ENCODE measurements at regions not wholly inside any gene's neighbourhood (a gene's known extent, or its start where the extent isn't known, plus 50 kb on each side); places are given as distances from the start of the nearest gene placed in this dataset.

DNA sequence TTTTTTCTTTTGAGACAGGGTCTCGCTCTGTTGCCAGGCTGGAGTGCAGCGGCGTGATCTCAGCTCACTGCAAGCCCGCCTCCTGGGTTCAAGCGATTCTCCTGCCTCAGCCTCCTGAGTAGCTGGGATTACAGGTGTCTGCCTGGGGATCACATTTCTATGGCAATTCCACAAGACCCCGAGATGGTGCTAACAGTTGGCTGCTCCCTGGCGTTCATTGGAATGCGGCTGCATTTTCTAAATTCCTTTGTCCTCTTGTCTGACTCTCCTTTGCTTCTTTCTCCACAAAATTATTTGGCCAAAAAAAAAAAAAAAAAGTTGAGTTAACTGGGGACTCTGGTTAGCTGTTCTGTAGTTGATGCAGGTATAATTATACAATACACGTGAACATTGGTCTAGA is 176.4 kb downstream of the ETS2 start:
- peak; percentile 93 for DNase-seq
- Histone ChIP-seq H3K79me2 (ENCODE audit: control insufficient read depth, insufficient read depth, low read length) (no peaks in the 10 kb centered on the region), H3K27ac (ENCODE audit: low read depth, low read length) (no peak overlapping the region), H3K9ac (ENCODE audit: low read length) (no peak overlapping the region), H2AK5ac (ENCODE audit: low read length) (no peak overlapping the region), H3K79me1 (ENCODE audit: low read length) (no peaks in the 10 kb centered on the region), H3K36me3 (ENCODE audit: control insufficient read depth, insufficient read depth, low read length) (no peaks in the 10 kb centered on the region), H3K23ac (ENCODE audit: low read length) (no peak overlapping the region), H2BK15ac (replicated peaks; ENCODE audit: low read depth) (no peak overlapping the region), H3K56ac (ENCODE audit: low read length) (no peak overlapping the region), H4K5ac (ENCODE audit: low read length) (no peak overlapping the region), H3K4me1 (ENCODE audit: control insufficient read depth, low read depth, low read length) (peaks cover 11% of the 10 kb centered on the region), H3K4me2 (ENCODE audit: low read length) (no peak overlapping the region), H3K18ac (ENCODE audit: low read length) (no peak overlapping the region), H4K8ac (ENCODE audit: low read depth, low read length) (no peak overlapping the region), H2BK5ac (ENCODE audit: low read length) (no peak overlapping the region), H3K4ac (ENCODE audit: low read depth, low read length) (no peak overlapping the region), H2BK120ac (ENCODE audit: low read depth, low read length) (no peak overlapping the region), H3K4me3 (ENCODE audit: low read length) (no peak overlapping the region), H3K27me3 (ENCODE audit: insufficient read depth, low read length, poor library complexity) (no peaks in the 10 kb centered on the region)
- WGBS (ENCODE audit: extremely low coverage, insufficient coverage, low lambda C conversion rate), result no CpG with 5 or more reads among the region's 9 CpGs

DNA sequence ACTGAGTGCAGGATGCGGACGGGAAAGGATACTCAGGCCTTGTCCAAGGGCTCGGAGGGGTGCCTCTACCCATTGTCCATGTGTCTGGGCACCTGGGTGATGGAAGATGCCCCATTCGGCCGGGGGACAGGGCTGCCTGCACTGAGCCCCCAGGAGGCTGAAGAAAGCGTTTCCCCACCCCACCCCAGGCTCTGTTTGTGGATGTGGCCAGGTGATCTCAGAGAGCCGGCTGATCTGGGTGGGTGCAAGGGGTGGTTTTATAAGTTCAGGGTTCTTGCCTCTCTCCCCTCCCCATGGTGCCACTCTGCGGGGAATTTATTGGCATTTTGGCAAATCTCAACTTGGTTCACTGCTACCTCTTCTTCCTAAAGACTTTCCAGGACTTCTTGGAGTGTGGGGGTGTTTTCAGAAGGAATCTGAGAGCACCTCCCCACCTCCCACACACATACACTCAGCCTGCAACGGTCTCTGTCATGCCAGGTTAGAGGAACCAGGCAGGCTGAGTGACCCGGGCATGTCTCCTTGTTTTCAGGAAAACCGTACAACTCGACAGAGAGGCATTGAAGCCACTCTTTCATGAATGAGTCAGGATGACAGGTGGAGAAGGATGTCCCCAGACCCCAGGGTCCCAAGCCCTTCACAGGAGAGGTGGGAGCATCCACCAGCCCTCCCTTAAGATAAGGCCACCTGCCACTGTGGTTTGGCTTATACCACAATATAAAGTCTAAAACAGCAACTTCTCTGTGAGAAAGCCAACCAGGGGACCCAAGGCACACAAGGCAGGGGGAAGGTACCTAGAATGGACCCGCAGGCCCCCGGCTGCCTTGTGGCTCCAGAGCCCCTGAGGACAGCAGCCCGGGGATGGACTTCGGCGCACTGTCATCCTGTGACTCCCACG is 174.9 kb downstream of the ETS2 start:
- Histone ChIP-seq H4K8ac (ENCODE audit: low read depth, low read length) (no peak overlapping the region), H2BK120ac (ENCODE audit: low read depth, low read length) (peak overlapping the region; percentile 6), H3K4me3 (ENCODE audit: low read length) (no peak overlapping the region), H3K27me3 (ENCODE audit: insufficient read depth, low read length, poor library complexity) (no peaks in the 10 kb centered on the region), H4K5ac (ENCODE audit: low read length) (no peak overlapping the region), H3K27ac (ENCODE audit: low read depth, low read length) (no peak overlapping the region), H2BK15ac (replicated peaks; ENCODE audit: low read depth) (no peak overlapping the region), H3K4ac (ENCODE audit: low read depth, low read length) (peak overlapping the region; percentile 49), H3K4me1 (ENCODE audit: control insufficient read depth, low read depth, low read length) (peaks cover 11% of the 10 kb centered on the region), H3K79me1 (ENCODE audit: low read length) (no peaks in the 10 kb centered on the region), H3K9ac (ENCODE audit: low read length) (no peak overlapping the region), H3K56ac (ENCODE audit: low read length) (peak overlapping the region; percentile 30), H3K23ac (ENCODE audit: low read length) (no peak overlapping the region), H3K4me2 (ENCODE audit: low read length) (no peak overlapping the region), H2AK5ac (ENCODE audit: low read length) (peak overlapping the region; percentile 92), H3K79me2 (ENCODE audit: control insufficient read depth, insufficient read depth, low read length) (no peaks in the 10 kb centered on the region), H3K18ac (ENCODE audit: low read length) (peak overlapping the region; percentile 21), H2BK5ac (ENCODE audit: low read length) (peak overlapping the region; percentile 9), H3K36me3 (ENCODE audit: control insufficient read depth, insufficient read depth, low read length) (no peaks in the 10 kb centered on the region)
- no peak for DNase-seq
- WGBS (ENCODE audit: extremely low coverage, insufficient coverage, low lambda C conversion rate), result no CpG with 5 or more reads among the region's 18 CpGs

DNA sequence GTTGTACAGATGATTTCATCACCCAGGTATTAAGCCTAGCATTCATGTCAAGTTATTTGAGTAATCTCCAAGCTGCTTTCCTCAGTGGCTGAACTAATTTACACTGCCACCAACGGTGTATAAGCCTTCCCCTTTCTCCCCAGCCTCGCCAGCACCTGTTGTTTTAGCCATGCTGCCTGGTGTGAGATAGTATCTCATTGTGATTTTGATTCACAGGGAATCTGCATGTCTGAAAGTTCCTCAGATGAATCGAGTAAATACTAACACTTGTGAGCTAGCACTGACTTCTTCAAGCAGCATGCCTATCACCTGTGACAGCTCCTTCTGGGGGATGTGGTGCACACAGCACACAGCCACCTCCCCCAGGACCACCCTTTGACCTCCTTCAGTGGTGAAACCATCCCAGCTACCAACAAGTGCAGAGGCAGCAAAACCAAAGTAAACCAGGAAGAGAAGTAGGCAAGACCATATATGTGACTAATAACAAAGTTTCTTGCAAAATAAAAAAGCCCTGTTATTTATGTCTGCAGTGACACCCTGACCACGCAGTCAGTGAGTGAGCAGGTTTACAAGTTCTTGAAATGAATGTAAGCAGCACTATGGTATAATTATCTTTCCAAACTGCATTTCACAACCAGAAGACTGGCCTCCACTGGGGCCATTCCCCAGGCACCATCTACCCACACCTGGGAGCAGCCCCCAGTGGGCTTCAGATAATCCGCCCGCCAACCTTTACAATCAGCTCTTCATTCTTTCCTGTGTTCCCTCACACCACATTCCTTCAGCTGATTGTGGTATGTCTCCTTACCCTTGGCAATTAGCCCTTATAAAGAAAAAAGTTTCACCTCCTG is 173.8 kb downstream of the ETS2 start:
- Histone ChIP-seq H3K36me3 (ENCODE audit: control insufficient read depth, insufficient read depth, low read length) (no peaks in the 10 kb centered on the region), H3K4me1 (ENCODE audit: control insufficient read depth, low read depth, low read length) (peaks cover 11% of the 10 kb centered on the region), H3K4me3 (ENCODE audit: low read length) (no peak overlapping the region), H2BK5ac (ENCODE audit: low read length) (no peak overlapping the region), H3K79me2 (ENCODE audit: control insufficient read depth, insufficient read depth, low read length) (no peaks in the 10 kb centered on the region), H2AK5ac (ENCODE audit: low read length) (no peak overlapping the region), H3K79me1 (ENCODE audit: low read length) (no peaks in the 10 kb centered on the region), H4K8ac (ENCODE audit: low read depth, low read length) (no peak overlapping the region), H3K27ac (ENCODE audit: low read depth, low read length) (peak overlapping the region; percentile 69), H3K9ac (ENCODE audit: low read length) (no peak overlapping the region), H3K27me3 (ENCODE audit: insufficient read depth, low read length, poor library complexity) (no peaks in the 10 kb centered on the region), H3K56ac (ENCODE audit: low read length) (no peak overlapping the region), H3K4ac (ENCODE audit: low read depth, low read length) (peak overlapping the region; percentile 42), H3K23ac (ENCODE audit: low read length) (no peak overlapping the region), H2BK15ac (replicated peaks; ENCODE audit: low read depth) (no peak overlapping the region), H3K18ac (ENCODE audit: low read length) (no peak overlapping the region), H4K5ac (ENCODE audit: low read length) (no peak overlapping the region), H3K4me2 (ENCODE audit: low read length) (no peak overlapping the region), H2BK120ac (ENCODE audit: low read depth, low read length) (no peak overlapping the region)
- DNase-seq, result peak; percentile 84
- no CpG with 5 or more reads among the region's 6 CpGs for WGBS (ENCODE audit: extremely low coverage, insufficient coverage, low lambda C conversion rate)

DNA sequence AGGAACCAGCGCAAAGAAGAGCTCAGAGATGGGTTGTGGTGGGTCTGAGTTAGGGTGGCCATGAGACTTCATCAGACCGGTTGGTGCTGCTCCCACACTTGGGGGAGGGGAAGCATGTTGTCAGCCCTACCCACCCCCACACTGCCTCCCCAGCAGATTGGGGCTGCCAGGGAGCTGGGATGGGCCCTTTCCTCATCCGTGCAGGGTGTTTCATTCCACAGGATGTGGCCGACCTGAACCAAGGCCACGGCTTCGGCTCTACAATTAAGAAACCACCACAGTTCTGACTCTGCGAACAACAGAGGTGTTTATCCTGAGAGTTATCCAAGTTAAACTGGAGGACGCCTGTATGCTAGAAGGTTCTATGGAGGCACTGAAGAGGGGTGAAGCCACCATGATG is 171.2 kb downstream of the ETS2 start:
- Histone ChIP-seq H3K27me3 (ENCODE audit: insufficient read depth, low read length, poor library complexity) (no peaks in the 10 kb centered on the region), H3K23ac (ENCODE audit: low read length) (no peak overlapping the region), H3K18ac (ENCODE audit: low read length) (peak overlapping the region; percentile 0), H2AK5ac (ENCODE audit: low read length) (no peak overlapping the region), H4K8ac (ENCODE audit: low read depth, low read length) (no peak overlapping the region), H3K4me3 (ENCODE audit: low read length) (no peak overlapping the region), H3K56ac (ENCODE audit: low read length) (no peak overlapping the region), H3K36me3 (ENCODE audit: control insufficient read depth, insufficient read depth, low read length) (no peaks in the 10 kb centered on the region), H3K27ac (ENCODE audit: low read depth, low read length) (no peak overlapping the region), H2BK15ac (replicated peaks; ENCODE audit: low read depth) (no peak overlapping the region), H3K9ac (ENCODE audit: low read length) (no peak overlapping the region), H3K4me2 (ENCODE audit: low read length) (no peak overlapping the region), H3K79me2 (ENCODE audit: control insufficient read depth, insufficient read depth, low read length) (no peaks in the 10 kb centered on the region), H3K4me1 (ENCODE audit: control insufficient read depth, low read depth, low read length) (peaks cover 11% of the 10 kb centered on the region), H2BK120ac (ENCODE audit: low read depth, low read length) (no peak overlapping the region), H4K5ac (ENCODE audit: low read length) (no peak overlapping the region), H3K79me1 (ENCODE audit: low read length) (no peaks in the 10 kb centered on the region), H2BK5ac (ENCODE audit: low read length) (no peak overlapping the region), H3K4ac (ENCODE audit: low read depth, low read length) (no peak overlapping the region)
- no CpG with 5 or more reads among the region's 8 CpGs for WGBS (ENCODE audit: extremely low coverage, insufficient coverage, low lambda C conversion rate)
- DNase-seq, result no peak

DNA sequence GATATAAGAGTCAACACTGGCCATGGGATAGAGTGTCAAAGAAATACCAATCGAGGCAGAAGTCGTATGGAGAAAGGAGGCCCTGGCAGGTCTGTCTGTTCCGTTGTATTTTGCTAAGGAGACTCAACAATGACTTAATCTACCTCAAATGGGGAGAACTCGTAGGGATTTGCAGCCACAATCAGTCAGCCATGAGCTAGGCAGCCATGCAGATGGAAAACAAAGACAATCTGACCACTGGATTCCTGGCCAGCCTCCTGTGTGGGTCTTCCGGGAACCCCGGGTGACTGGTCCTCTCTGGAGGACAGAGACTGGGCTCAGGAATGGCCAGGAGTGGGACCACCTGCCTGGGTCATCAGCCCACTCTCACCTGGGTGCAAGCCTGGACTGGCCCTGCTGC is 167.8 kb downstream of the ETS2 start:
- H3K4ac ChIP-seq (ENCODE audit: low read depth, low read length), result no peak overlapping the region
- H2BK15ac ChIP-seq (replicated peaks; ENCODE audit: low read depth), result no peak overlapping the region
- no peaks in the 10 kb centered on the region for H3K4me1 ChIP-seq (ENCODE audit: control insufficient read depth, low read depth, low read length)
- H3K18ac ChIP-seq (ENCODE audit: low read length), result no peak overlapping the region
- H3K4me3 ChIP-seq (ENCODE audit: low read length), result no peak overlapping the region
- no peak overlapping the region for H2AK5ac ChIP-seq (ENCODE audit: low read length)
- H3K23ac ChIP-seq (ENCODE audit: low read length), result no peak overlapping the region
- no CpG with 5 or more reads among the region's 6 CpGs for WGBS (ENCODE audit: extremely low coverage, insufficient coverage, low lambda C conversion rate)
- no peak overlapping the region for H4K8ac ChIP-seq (ENCODE audit: low read depth, low read length)
- H3K9ac ChIP-seq (ENCODE audit: low read length), result no peak overlapping the region
- no peaks in the 10 kb centered on the region for H3K79me1 ChIP-seq (ENCODE audit: low read length)
- no peak overlapping the region for H4K5ac ChIP-seq (ENCODE audit: low read length)
- no peak for DNase-seq
- no peaks in the 10 kb centered on the region for H3K27me3 ChIP-seq (ENCODE audit: insufficient read depth, low read length, poor library complexity)
- no peak overlapping the region for H3K56ac ChIP-seq (ENCODE audit: low read length)
- H2BK120ac ChIP-seq (ENCODE audit: low read depth, low read length), result no peak overlapping the region
- no peak overlapping the region for H3K27ac ChIP-seq (ENCODE audit: low read depth, low read length)
- no peak overlapping the region for H2BK5ac ChIP-seq (ENCODE audit: low read length)
- H3K36me3 ChIP-seq (ENCODE audit: control insufficient read depth, insufficient read depth, low read length), result no peaks in the 10 kb centered on the region
- no peak overlapping the region for H3K4me2 ChIP-seq (ENCODE audit: low read length)
- no peaks in the 10 kb centered on the region for H3K79me2 ChIP-seq (ENCODE audit: control insufficient read depth, insufficient read depth, low read length)
